Transverse colon (tissue), 4 donors: ENCODE measurements at regions not wholly inside any gene's neighbourhood (a gene's known extent, or its start where the extent isn't known, plus 50 kb on each side); places are given as distances from the start of the nearest gene placed in this dataset.

Source experiments
- DNase-seq: peaks from one replicate; pipeline ENCODE4 v3.0.0-alpha.2; 2019
- H3K27ac ChIP-seq, 4 donors: fragments of 200-600 bp; sonication (generic); 2 replicates each; pipeline ENCODE4 v1.5.1; 2016 to 2018; ENCODE audit warnings: inconsistent platforms in 4 of 4
- H3K27me3 ChIP-seq: fragments of 200-600 bp; sonication (generic); 2 replicates; pipeline ENCODE4 v1.5.1; 2017; ENCODE audit warnings: inconsistent platforms
- H3K36me3 ChIP-seq, 4 donors: fragments of 200-600 bp; sonication (generic); 2 replicates each; pipeline ENCODE4 v1.5.1; 2017 to 2019; ENCODE audit warnings: inconsistent platforms in 4 of 4
- H3K4me1 ChIP-seq, 4 donors: fragments of 200-600 bp; sonication (generic); 2 replicates each; pipeline ENCODE4 v1.5.1; 2017 to 2020; ENCODE audit warnings: inconsistent platforms in 4 of 4
- H3K4me3 ChIP-seq, 4 donors: fragments of 200-600 bp; sonication (generic); 1 replicate in 1 of 4; 2 replicates in 3 of 4; pipeline versions ENCODE4 v1.5.1 to v1.6.1; 2017 to 2019; ENCODE audit warnings: inconsistent platforms in 4 of 4
- H3K9me3 ChIP-seq, 2 donors: fragments of 200-600 bp; sonication (generic); 2 replicates each; pipeline ENCODE4 v1.5.1; 2017 to 2019; ENCODE audit warnings: inconsistent platforms in 2 of 2
- EP300 ChIP-seq: sonication (generic); formaldehyde crosslinking; IDR thresholded peaks from one replicate; pipeline ENCODE4 v1.6.1; 2017; ENCODE audit warnings: antibody characterized with exemption, low read depth
- POLR2A ChIP-seq: fragments of 450-650 bp; IDR thresholded peaks from one replicate; pipeline ENCODE4 v1.6.1; 2016; ENCODE audit warnings: antibody characterized with exemption, mild to moderate bottlenecking, moderate library complexity
- POLR2AphosphoS5 ChIP-seq, 3 donors: sonication (generic); formaldehyde crosslinking; IDR thresholded peaks; one replicate each; pipeline ENCODE4 v1.6.1; 2016; ENCODE audit warnings: antibody characterized with exemption in 3 of 3
- WGBS, 2 donors: methylation state at CpG; one replicate each; pipeline ENCODE4 v1.1.5; 2018; ENCODE audit warnings: low coverage in 1 of 2; 5-methylcytosine and 5-hydroxymethylcytosine counted together
- in situ Hi-C, 4 donors: fragments of 200-750 bp; cut with MboI; loops; one replicate each; pipeline versions ENCODE4 v1.15.0 to v1.15.1; 2017; ENCODE audit warnings: low sequenced_read_pairs in 3 of 4, low pct_ligation_motif_present in 1 of 4, low pct_unique_long_range_greater_than_20kb in 1 of 4
- intact Hi-C: fragments of 100-400 bp; cut with DNase I; formaldehyde crosslinking; loops from one replicate; pipeline ENCODE4 v1.15.1; 2023; ENCODE audit warnings: low total_unique reads
- TF ChIP-seq, protein P1 (sequence below), 5 experiments: fragments of 200-600 bp in 3 of 5; fragments of 450-650 bp in 2 of 5; sonication (generic) in 3 of 5; IDR thresholded peaks; 1 replicate in 2 of 5; 2 replicates in 3 of 5; pipeline ENCODE4 v1.5.1; 2016 to 2017; ENCODE audit warnings: antibody characterized with exemption in 5 of 5, inconsistent platforms in 3 of 5, mild to moderate bottlenecking in 2 of 5, moderate library complexity in 1 of 5

- intact Hi-C loops, result no loop called here
- Histone ChIP-seq H3K4me3 (no peak overlapping the region), H3K27me3 (no peaks in the 10 kb centered on the region), H3K4me1 (no peaks in the 10 kb centered on the region), H3K27ac (no peak overlapping the region), H3K9me3 (no peaks in the 10 kb centered on the region), H3K36me3 (no peaks in the 10 kb centered on the region)
- WGBS, 2 donors, result 82 to 85% methylated on average over 1 of the region's 1 CpG
- in situ Hi-C loops, result no loop called here
- no peak for TF ChIP-seq POLR2AphosphoS5 (IDR thresholded peaks at IDR 0.05)
- TF ChIP-seq, protein P1, sequence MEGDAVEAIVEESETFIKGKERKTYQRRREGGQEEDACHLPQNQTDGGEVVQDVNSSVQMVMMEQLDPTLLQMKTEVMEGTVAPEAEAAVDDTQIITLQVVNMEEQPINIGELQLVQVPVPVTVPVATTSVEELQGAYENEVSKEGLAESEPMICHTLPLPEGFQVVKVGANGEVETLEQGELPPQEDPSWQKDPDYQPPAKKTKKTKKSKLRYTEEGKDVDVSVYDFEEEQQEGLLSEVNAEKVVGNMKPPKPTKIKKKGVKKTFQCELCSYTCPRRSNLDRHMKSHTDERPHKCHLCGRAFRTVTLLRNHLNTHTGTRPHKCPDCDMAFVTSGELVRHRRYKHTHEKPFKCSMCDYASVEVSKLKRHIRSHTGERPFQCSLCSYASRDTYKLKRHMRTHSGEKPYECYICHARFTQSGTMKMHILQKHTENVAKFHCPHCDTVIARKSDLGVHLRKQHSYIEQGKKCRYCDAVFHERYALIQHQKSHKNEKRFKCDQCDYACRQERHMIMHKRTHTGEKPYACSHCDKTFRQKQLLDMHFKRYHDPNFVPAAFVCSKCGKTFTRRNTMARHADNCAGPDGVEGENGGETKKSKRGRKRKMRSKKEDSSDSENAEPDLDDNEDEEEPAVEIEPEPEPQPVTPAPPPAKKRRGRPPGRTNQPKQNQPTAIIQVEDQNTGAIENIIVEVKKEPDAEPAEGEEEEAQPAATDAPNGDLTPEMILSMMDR (IDR thresholded peaks at IDR 0.05), result no peak
- DNase-seq, result no peak
Measured at GRCh38 chr18:72339976-72340375, 204.2 kb downstream of the CBLN2 start.

DNA sequence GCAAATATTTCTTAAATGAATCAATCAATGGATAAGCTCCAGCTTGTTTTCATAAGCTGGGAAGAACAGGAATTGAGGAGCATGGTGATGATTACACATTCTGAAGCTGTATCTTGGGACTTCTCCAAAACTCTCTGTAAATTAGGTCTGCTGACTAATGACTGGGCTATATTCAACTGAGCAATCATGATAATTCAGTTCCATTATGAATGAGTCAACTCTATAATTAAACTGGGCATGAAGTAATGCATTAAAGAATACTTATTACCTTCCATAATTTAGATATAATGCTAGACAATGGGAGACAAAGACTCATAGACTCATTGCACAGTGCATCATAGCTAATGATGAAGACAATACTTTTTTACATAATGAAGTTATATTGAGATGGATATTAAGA is 207.4 kb downstream of the CBLN2 start:
- Histone ChIP-seq H3K27ac (no peak overlapping the region), H3K4me1 (no peaks in the 10 kb centered on the region), H3K4me3 (no peak overlapping the region), H3K9me3 (no peaks in the 10 kb centered on the region), H3K36me3 (no peaks in the 10 kb centered on the region), H3K27me3 (no peaks in the 10 kb centered on the region)
- intact Hi-C loops (no loop called here), in situ Hi-C loops (no loop called here)
- DNase-seq, result no peak
- TF ChIP-seq POLR2A (no peak), POLR2AphosphoS5 (IDR thresholded peaks at IDR 0.05) (no peak), EP300 (no peak)
- TF ChIP-seq, protein P1 (IDR thresholded peaks at IDR 0.05), result no peak

DNA sequence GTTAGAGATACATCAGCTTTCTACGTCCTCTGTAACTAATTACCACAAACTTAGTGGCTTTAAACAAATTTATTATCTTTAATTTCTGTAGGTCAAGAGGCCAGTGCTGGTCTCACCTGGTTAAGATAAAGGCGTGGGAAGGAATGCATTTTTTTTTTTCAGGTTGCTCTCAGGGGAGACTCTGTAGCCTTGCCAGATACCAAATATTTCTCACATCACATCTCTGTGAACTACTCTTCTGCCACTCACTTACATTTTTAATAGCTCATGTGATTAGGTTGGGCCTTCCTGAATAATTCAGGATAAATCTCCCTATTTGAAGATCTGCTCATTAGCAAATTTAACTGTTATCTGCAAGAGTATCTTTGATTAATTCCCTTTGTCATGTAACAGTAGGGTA is 214.6 kb downstream of the CBLN2 start:
- no peaks in the 10 kb centered on the region for H3K36me3 ChIP-seq
- in situ Hi-C loops, result no loop called here
- H3K4me3 ChIP-seq, result no peak overlapping the region
- WGBS, 2 donors, result 33 to 59% methylated on average over 2 of the region's 2 CpGs
- H3K9me3 ChIP-seq, result no peaks in the 10 kb centered on the region
- H3K27me3 ChIP-seq, result no peaks in the 10 kb centered on the region
- no peak for DNase-seq
- no peaks in the 10 kb centered on the region for H3K4me1 ChIP-seq
- TF ChIP-seq POLR2A (no peak), POLR2AphosphoS5 (IDR thresholded peaks at IDR 0.05) (no peak), EP300 (no peak)
- TF ChIP-seq, protein P1 (IDR thresholded peaks at IDR 0.05), result no peak
- no peak overlapping the region for H3K27ac ChIP-seq
- intact Hi-C loops, result no loop called here

DNA sequence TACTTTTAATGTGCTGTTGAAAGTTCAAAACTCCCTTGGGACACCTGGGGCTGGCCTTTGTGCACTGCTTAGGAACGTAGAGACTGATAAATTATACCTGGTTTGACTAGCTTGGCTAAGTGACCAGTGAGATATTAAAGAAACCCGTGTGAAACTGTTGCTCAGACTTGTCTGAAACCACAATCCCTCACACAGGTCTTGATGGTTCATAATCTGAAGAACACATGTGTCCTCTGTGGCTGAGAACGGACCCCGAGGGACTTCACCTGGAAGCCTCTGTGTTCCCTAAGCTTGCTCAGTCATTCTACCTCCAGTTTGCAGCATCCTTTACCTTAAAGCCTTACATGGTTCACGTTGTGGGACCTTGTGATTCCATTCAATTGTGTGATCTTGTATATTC is 218.8 kb downstream of the CBLN2 start:
- intact Hi-C loops (no loop called here), in situ Hi-C loops (no loop called here)
- no peak for DNase-seq
- no peaks in the 10 kb centered on the region for H3K9me3 ChIP-seq
- H3K4me1 ChIP-seq, result no peaks in the 10 kb centered on the region
- 37 to 70% methylated on average over 2 to 5 of the region's 5 CpGs for WGBS, 2 donors
- H3K27ac ChIP-seq, result no peak overlapping the region
- no peak for TF ChIP-seq EP300
- no peak overlapping the region for H3K4me3 ChIP-seq
- no peaks in the 10 kb centered on the region for H3K36me3 ChIP-seq
- no peaks in the 10 kb centered on the region for H3K27me3 ChIP-seq

DNA sequence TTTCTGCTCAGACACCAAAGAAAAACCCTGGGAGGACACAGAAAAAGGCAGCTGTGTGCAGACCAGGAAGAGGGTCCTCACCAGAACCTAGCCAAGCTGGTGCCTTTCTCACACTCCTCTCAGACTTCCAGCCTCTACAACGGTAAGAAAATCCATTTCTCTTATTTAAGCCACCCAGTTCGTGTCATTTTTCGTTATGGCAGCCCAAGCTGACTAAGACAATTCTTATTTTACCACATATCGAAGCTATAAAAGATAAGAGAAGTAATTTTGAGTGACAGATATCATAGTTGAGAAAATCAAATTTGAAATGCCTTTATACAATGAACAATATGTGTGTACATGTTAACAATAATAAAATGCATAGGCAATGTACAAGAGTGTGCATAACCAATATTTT is 219.5 kb downstream of the CBLN2 start:
- H3K9me3 ChIP-seq, result no peaks in the 10 kb centered on the region
- no peak for DNase-seq
- H3K27me3 ChIP-seq, result no peaks in the 10 kb centered on the region
- H3K27ac ChIP-seq, result no peak overlapping the region
- in situ Hi-C loops (no loop called here), intact Hi-C loops (no loop called here)
- TF ChIP-seq POLR2A (no peak), POLR2AphosphoS5 (IDR thresholded peaks at IDR 0.05) (no peak), EP300 (no peak)
- TF ChIP-seq, protein P1 (IDR thresholded peaks at IDR 0.05), result no peak
- H3K36me3 ChIP-seq, result no peaks in the 10 kb centered on the region
- 77 to 79% methylated on average over 4 of the region's 4 CpGs for whole genome bisulfite sequencing, 2 donors
- no peak overlapping the region for H3K4me3 ChIP-seq
- no peaks in the 10 kb centered on the region for H3K4me1 ChIP-seq
